GM18909 (cell line): ENCODE measurements at regions not wholly inside any gene's neighbourhood (a gene's known extent, or its start where the extent isn't known, plus 50 kb on each side); places are given as distances from the start of the nearest gene placed in this dataset.
"Not testable (repeated sequence)": the region's sequence is repeated elsewhere in the genome, so short reads cannot be mapped to it uniquely, and the experiment has no call there.

Experiments used
- ATAC-seq: cut with Tn5 transposase; IDR thresholded peaks from one replicate; pipeline ENCODE4 v1.9.1; 2021; ENCODE audit warnings: mild to moderate bottlenecking; ENCODE audit not compliant: unreplicated experiment, poor library complexity

- ATAC-seq, result no peak
Measured at GRCh38 chr9:30065888-30066287, 2318.6 kb upstream of the ACO1 start.

- not testable (repeated sequence) for ATAC-seq
Measured at GRCh38 chr9:30069236-30069635, 2315.2 kb upstream of the ACO1 start.

- no peak for ATAC-seq
Measured at GRCh38 chr9:30075022-30075421, 2309.4 kb upstream of the ACO1 start.

- peak; percentile 89 for ATAC-seq
Measured at GRCh38 chr9:30075451-30076199, 2308.8 kb upstream of the ACO1 start.

- ATAC-seq, result peak; percentile 56
Measured at GRCh38 chr9:30078195-30078594, 2306.2 kb upstream of the ACO1 start.

GRCh38 chr9:30089428-30089827, 2295.0 kb upstream of the ACO1 start:
- no peak for ATAC-seq

- no peak for ATAC-seq
Measured at GRCh38 chr9:30103647-30104394, 2280.6 kb upstream of the ACO1 start.

GRCh38 chr9:30107134-30107533, 2277.3 kb upstream of the ACO1 start:
- not testable (repeated sequence) for ATAC-seq

GRCh38 chr9:30116673-30117217, 2267.7 kb upstream of the ACO1 start:
- no peak for ATAC-seq

GRCh38 chr9:30120666-30121065, 2263.8 kb upstream of the ACO1 start:
- ATAC-seq, result no peak

GRCh38 chr9:30121611-30122010, 2262.8 kb upstream of the ACO1 start:
- no peak for ATAC-seq

GRCh38 chr9:30125881-30126280, 2258.6 kb upstream of the ACO1 start:
- no peak for ATAC-seq

GRCh38 chr9:30127371-30127770, 2257.1 kb upstream of the ACO1 start:
- ATAC-seq, result no peak

- no peak for ATAC-seq
Measured at GRCh38 chr9:30140407-30140806, 2244.0 kb upstream of the ACO1 start.

GRCh38 chr9:30160570-30160969, 2223.9 kb upstream of the ACO1 start:
- no peak for ATAC-seq

GRCh38 chr9:30172206-30172605, 2212.2 kb upstream of the ACO1 start:
- ATAC-seq, result no peak

- ATAC-seq, result no peak
Measured at GRCh38 chr9:30178610-30179009, 2205.8 kb upstream of the ACO1 start.

- ATAC-seq, result no peak
Measured at GRCh38 chr9:30193421-30193820, 2191.0 kb upstream of the ACO1 start.

- no peak for ATAC-seq
Measured at GRCh38 chr9:30196941-30197340, 2187.5 kb upstream of the ACO1 start.

- no peak for ATAC-seq
Measured at GRCh38 chr9:30197453-30197852, 2187.0 kb upstream of the ACO1 start.

- ATAC-seq, result no peak
Measured at GRCh38 chr9:30197954-30198353, 2186.5 kb upstream of the ACO1 start.
